Stimulated activated CD8-positive, alpha-beta memory T cell treated with anti-CD3 and anti-CD28 coated beads, Interleukin-4, amount 100 ng/mL, for 4 hours (primary cell): ENCODE measurements at regions not wholly inside any gene's neighbourhood (a gene's known extent, or its start where the extent isn't known, plus 50 kb on each side); places are given as distances from the start of the nearest gene placed in this dataset.

Experiments
- DNase-seq, 2 donors: peaks; one replicate each; pipeline ENCODE4 v3.0.0-alpha.2; 2020; ENCODE audit warnings: low read depth in 2 of 2, low spot score in 1 of 2

GRCh38 chr20:60930023-60930790 lies 321.9 kb upstream of the CDH4 start:
- DNase-seq: no peak

GRCh38 chr20:60931696-60932095 lies 320.4 kb upstream of the CDH4 start:
- no peak for DNase-seq

- DNase-seq: no peak
Observed at GRCh38 chr20:60934724-60935123, 317.3 kb upstream of the CDH4 start.

GRCh38 chr20:60935971-60936370 lies 316.1 kb upstream of the CDH4 start:
- DNase-seq: no peak

- DNase-seq: no peak
Observed at GRCh38 chr20:60937585-60937984, 314.5 kb upstream of the CDH4 start.

GRCh38 chr20:60941379-60941778 lies 310.7 kb upstream of the CDH4 start:
- DNase-seq: no peak

- DNase-seq: no peak
Observed at GRCh38 chr20:60947819-60948218, 304.2 kb upstream of the CDH4 start.

GRCh38 chr20:60948224-60948623 lies 303.8 kb upstream of the CDH4 start:
- no peak for DNase-seq

- no peak for DNase-seq
Observed at GRCh38 chr20:60950561-60950960, 301.5 kb upstream of the CDH4 start.

GRCh38 chr20:60950974-60951373 lies 301.1 kb upstream of the CDH4 start:
- no peak for DNase-seq

- no peak for DNase-seq
Observed at GRCh38 chr20:60952861-60953260, 299.2 kb upstream of the CDH4 start.

- no peak for DNase-seq
Observed at GRCh38 chr20:60953321-60953720, 298.7 kb upstream of the CDH4 start.

- no peak for DNase-seq
Observed at GRCh38 chr20:60955706-60956105, 296.4 kb upstream of the CDH4 start.

GRCh38 chr20:60956194-60956593 lies 295.9 kb upstream of the CDH4 start:
- no peak for DNase-seq

GRCh38 chr20:60957621-60958020 lies 294.4 kb upstream of the CDH4 start:
- DNase-seq: no peak

- no peak for DNase-seq
Observed at GRCh38 chr20:60959971-60960370, 292.1 kb upstream of the CDH4 start.

GRCh38 chr20:60960500-60960899 lies 291.6 kb upstream of the CDH4 start:
- no peak for DNase-seq

- no peak for DNase-seq
Observed at GRCh38 chr20:60961551-60961950, 290.5 kb upstream of the CDH4 start.

- no peak for DNase-seq
Observed at GRCh38 chr20:60962367-60963045, 289.6 kb upstream of the CDH4 start.

GRCh38 chr20:60963146-60963545 lies 288.9 kb upstream of the CDH4 start:
- no peak for DNase-seq

GRCh38 chr20:60964911-60965310 lies 287.1 kb upstream of the CDH4 start:
- no peak for DNase-seq

GRCh38 chr20:60966031-60966430 lies 286.0 kb upstream of the CDH4 start:
- no peak for DNase-seq

GRCh38 chr20:60966766-60967165 lies 285.3 kb upstream of the CDH4 start:
- DNase-seq: no peak
